ENCODE measurements at regions not wholly inside any gene's neighbourhood (a gene's known extent, or its start where the extent isn't known, plus 50 kb on each side); places are given as distances from the start of the nearest gene placed in this dataset.

- Histone ChIP-seq H3K4me1 (ENCODE audit: control insufficient read depth, insufficient read depth, low read length) (peaks cover 19% of the 10 kb centered on the region), H3K9me3 (ENCODE audit: control insufficient read depth, insufficient read depth, low read depth, low read length) (no peaks in the 10 kb centered on the region), H3K27ac (ENCODE audit: extremely low read depth, low read depth, low read length) (no peak overlapping the region), H3K4me3 (ENCODE audit: low read depth, low read length) (no peak overlapping the region), H3K36me3 (ENCODE audit: control insufficient read depth in 2 of 2, insufficient read depth in 1 of 2, low read length in 2 of 2) (no peaks in the 10 kb centered on the region)
- TF ChIP-seq BCL11B (tag by site-specific recombination; IDR thresholded peaks at IDR 0.05; ENCODE audit: low read depth), result no peak
- no peak for TF ChIP-seq ZNF548 (tag by site-specific recombination; IDR thresholded peaks at IDR 0.05)
- TF ChIP-seq SCRT2 (tag by site-specific recombination; IDR thresholded peaks at IDR 0.05), result 0 out of 2 replicates have a peak, but pooled peaks have one; percentile 22
- no peak for TF ChIP-seq ZNF449 (tag by site-specific recombination; IDR thresholded peaks at IDR 0.05)
- no peak for TF ChIP-seq ZNF48 (tag by site-specific recombination; IDR thresholded peaks at IDR 0.05)
- ChIA-PET POLR2A (no interaction called here), CTCF (interaction anchor here (0.9 kb wide), 1 partner anchor 43 kb away, joined by 5 read pairs; no protein-coding TSS in a partner anchor)
Measured at GRCh38 chr6:14921170-14921569, 324.7 kb upstream of the JARID2 start.

DNA sequence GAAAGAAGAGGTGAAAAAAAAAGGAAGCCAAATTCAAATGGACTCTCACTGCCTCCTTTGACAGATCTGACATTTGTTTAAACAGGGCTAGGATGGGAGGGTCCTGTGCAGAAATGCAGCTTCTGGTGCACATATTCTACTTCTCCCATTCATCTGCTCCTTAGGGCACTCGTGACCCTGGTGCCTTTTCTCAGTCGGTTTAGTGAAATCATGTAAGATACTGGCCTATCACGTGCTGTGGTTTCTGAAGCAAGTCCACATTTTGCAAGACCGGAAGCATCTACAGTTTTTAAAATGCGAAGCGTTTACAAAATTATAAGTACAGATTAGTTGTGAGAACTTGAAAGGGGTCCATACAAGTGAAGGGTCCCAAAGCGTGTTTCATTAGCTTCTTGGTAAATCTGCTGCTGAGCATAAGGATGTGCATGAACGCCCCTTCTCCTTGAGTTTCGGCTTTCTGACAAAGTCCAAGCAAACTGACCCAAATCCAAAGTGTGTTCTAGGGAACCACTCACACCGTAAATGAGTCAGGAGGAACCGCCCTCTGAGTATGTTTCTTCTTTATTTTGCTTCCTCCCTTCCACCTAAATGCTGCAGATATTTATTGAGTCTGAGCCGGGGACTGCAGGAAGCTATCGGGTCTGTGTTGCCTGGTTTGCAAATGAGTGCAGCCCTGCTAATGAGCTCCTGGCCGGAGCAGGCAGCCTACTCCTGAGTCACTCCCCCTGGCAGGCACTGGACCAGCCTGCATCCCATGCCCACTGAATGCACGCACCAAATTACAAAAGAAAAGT is 323.8 kb upstream of the JARID2 start:
- CTCF ChIA-PET, result no interaction called here
- Histone ChIP-seq H3K27ac (ENCODE audit: extremely low read depth, low read depth, low read length) (no peak overlapping the region), H3K9me3 (ENCODE audit: control insufficient read depth, insufficient read depth, low read depth, low read length) (no peaks in the 10 kb centered on the region), H3K36me3 (ENCODE audit: control insufficient read depth in 2 of 2, insufficient read depth in 1 of 2, low read length in 2 of 2) (no peaks in the 10 kb centered on the region), H3K4me1 (ENCODE audit: control insufficient read depth, insufficient read depth, low read length) (peaks cover 14% of the 10 kb centered on the region), H3K4me3 (ENCODE audit: low read depth, low read length) (no peak overlapping the region)
- TF ChIP-seq ZNF830 (tag by site-specific recombination; IDR thresholded peaks at IDR 0.05; ENCODE audit: low read depth), result no peak
- TF ChIP-seq TCF7L2 (IDR thresholded peaks at IDR 0.05; ENCODE audit: borderline replicate concordance, low read depth, low read length), result no peak
- no peak for TF ChIP-seq HOXC10 (CRISPR knock-in tag; IDR thresholded peaks at IDR 0.05)
- no peak for TF ChIP-seq ZNF248 (tag by site-specific recombination; IDR thresholded peaks at IDR 0.05)
- TF ChIP-seq, protein P1, sequence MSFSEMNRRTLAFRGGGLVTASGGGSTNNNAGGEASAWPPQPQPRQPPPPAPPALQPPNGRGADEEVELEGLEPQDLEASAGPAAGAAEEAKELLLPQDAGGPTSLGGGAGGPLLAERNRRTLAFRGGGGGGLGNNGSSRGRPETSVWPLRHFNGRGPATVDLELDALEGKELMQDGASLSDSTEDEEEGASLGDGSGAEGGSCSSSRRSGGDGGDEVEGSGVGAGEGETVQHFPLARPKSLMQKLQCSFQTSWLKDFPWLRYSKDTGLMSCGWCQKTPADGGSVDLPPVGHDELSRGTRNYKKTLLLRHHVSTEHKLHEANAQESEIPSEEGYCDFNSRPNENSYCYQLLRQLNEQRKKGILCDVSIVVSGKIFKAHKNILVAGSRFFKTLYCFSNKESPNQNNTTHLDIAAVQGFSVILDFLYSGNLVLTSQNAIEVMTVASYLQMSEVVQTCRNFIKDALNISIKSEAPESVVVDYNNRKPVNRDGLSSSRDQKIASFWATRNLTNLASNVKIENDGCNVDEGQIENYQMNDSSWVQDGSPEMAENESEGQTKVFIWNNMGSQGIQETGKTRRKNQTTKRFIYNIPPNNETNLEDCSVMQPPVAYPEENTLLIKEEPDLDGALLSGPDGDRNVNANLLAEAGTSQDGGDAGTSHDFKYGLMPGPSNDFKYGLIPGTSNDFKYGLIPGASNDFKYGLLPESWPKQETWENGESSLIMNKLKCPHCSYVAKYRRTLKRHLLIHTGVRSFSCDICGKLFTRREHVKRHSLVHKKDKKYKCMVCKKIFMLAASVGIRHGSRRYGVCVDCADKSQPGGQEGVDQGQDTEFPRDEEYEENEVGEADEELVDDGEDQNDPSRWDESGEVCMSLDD (tag by site-specific recombination; IDR thresholded peaks at IDR 0.05), result no peak
- TF ChIP-seq ZNF184 (tag by site-specific recombination; IDR thresholded peaks at IDR 0.05), result no peak
- no peak for TF ChIP-seq ZNF132 (tag by site-specific recombination; IDR thresholded peaks at IDR 0.05; ENCODE audit: borderline replicate concordance)
- TF ChIP-seq BCL6B (tag by site-specific recombination; IDR thresholded peaks at IDR 0.05), result no peak
- no peak for TF ChIP-seq ZBTB21 (tag by site-specific recombination; IDR thresholded peaks at IDR 0.05)
- no peak for TF ChIP-seq SALL2 (tag by site-specific recombination; IDR thresholded peaks at IDR 0.05; ENCODE audit: borderline replicate concordance)
- no peak for TF ChIP-seq ZNF548 (tag by site-specific recombination; IDR thresholded peaks at IDR 0.05)
- TF ChIP-seq, protein P2, sequence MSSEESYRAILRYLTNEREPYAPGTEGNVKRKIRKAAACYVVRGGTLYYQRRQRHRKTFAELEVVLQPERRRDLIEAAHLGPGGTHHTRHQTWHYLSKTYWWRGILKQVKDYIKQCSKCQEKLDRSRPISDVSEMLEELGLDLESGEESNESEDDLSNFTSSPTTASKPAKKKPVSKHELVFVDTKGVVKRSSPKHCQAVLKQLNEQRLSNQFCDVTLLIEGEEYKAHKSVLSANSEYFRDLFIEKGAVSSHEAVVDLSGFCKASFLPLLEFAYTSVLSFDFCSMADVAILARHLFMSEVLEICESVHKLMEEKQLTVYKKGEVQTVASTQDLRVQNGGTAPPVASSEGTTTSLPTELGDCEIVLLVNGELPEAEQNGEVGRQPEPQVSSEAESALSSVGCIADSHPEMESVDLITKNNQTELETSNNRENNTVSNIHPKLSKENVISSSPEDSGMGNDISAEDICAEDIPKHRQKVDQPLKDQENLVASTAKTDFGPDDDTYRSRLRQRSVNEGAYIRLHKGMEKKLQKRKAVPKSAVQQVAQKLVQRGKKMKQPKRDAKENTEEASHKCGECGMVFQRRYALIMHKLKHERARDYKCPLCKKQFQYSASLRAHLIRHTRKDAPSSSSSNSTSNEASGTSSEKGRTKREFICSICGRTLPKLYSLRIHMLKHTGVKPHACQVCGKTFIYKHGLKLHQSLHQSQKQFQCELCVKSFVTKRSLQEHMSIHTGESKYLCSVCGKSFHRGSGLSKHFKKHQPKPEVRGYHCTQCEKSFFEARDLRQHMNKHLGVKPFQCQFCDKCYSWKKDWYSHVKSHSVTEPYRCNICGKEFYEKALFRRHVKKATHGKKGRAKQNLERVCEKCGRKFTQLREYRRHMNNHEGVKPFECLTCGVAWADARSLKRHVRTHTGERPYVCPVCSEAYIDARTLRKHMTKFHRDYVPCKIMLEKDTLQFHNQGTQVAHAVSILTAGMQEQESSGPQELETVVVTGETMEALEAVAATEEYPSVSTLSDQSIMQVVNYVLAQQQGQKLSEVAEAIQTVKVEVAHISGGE (tag by site-specific recombination; conservative IDR thresholded peaks at IDR 0.05; ENCODE audit: low read depth), result no peak
- TF ChIP-seq ZNF544 (tag by site-specific recombination; IDR thresholded peaks at IDR 0.05), result no peak
- TF ChIP-seq ZNF335 (tag by site-specific recombination; conservative IDR thresholded peaks at IDR 0.05), result no peak
- no peak for TF ChIP-seq PRDM6 (tag by site-specific recombination; IDR thresholded peaks at IDR 0.05)
- no peak for TF ChIP-seq GLIS2 (tag by site-specific recombination; IDR thresholded peaks at IDR 0.05)
- POLR2A ChIA-PET, result no interaction called here
